ENCODE measurements at regions not wholly inside any gene's neighbourhood (a gene's known extent, or its start where the extent isn't known, plus 50 kb on each side); places are given as distances from the start of the nearest gene placed in this dataset.

- H3K27me3 Mint-ChIP-seq, result peaks cover 36% of the 10 kb centered on the region
Observed at GRCh38 chr15:69691307-69692015, 238.8 kb downstream of the RPLP1 start.

GRCh38 chr15:69692342-69692741 lies 239.7 kb downstream of the RPLP1 start:
- Mint-ChIP-seq H3K4me1 (ENCODE audit: unreplicated experiment) (peaks cover 5% of the 10 kb centered on the region), H3K27me3 (peaks cover 30% of the 10 kb centered on the region), H3K36me3 (peaks cover 4% of the 10 kb centered on the region), H3K4me3 (no peak overlapping the region), H3K27ac (no peak overlapping the region), H3K9me3 (peaks cover 17% of the 10 kb centered on the region)
- TF ChIP-seq, protein P1, sequence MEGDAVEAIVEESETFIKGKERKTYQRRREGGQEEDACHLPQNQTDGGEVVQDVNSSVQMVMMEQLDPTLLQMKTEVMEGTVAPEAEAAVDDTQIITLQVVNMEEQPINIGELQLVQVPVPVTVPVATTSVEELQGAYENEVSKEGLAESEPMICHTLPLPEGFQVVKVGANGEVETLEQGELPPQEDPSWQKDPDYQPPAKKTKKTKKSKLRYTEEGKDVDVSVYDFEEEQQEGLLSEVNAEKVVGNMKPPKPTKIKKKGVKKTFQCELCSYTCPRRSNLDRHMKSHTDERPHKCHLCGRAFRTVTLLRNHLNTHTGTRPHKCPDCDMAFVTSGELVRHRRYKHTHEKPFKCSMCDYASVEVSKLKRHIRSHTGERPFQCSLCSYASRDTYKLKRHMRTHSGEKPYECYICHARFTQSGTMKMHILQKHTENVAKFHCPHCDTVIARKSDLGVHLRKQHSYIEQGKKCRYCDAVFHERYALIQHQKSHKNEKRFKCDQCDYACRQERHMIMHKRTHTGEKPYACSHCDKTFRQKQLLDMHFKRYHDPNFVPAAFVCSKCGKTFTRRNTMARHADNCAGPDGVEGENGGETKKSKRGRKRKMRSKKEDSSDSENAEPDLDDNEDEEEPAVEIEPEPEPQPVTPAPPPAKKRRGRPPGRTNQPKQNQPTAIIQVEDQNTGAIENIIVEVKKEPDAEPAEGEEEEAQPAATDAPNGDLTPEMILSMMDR (conservative IDR thresholded peaks at IDR 0.05), result no peak
- no peak for DNase-seq (ENCODE audit: extremely low spot score, unreplicated experiment)

More at GRCh38 chr15:69691307-69692015, 238.8 kb downstream of the RPLP1 start:
- Mint-ChIP-seq H3K27ac (no peak overlapping the region), H3K4me3 (no peak overlapping the region), H3K9me3 (peaks cover 17% of the 10 kb centered on the region), H3K4me1 (ENCODE audit: unreplicated experiment) (no peaks in the 10 kb centered on the region), H3K36me3 (peaks cover 4% of the 10 kb centered on the region)
- TF ChIP-seq, protein P1 (conservative IDR thresholded peaks at IDR 0.05), result no peak
- no peak for DNase-seq (ENCODE audit: extremely low spot score, unreplicated experiment)

DNA sequence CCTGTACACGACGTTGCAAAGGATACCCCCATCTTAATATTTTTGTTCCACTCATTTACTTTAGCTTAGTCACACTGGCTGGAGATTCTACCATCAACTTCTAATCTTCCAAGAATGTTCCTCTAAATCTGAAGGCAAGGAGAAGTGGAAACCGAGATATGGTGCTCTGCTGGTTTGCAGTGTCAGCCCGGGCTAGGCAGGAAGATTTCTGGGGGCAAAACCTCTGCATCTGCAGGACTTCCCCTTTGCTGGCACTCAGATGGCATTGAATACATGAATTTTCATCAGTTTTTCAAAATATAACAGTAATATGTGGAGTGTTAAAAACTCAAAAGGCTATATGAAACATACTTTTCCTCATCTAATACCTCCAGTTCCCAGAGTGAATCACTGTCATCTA lies 240.4 kb downstream of the RPLP1 start:
- Mint-ChIP-seq H3K27me3 (peaks cover 30% of the 10 kb centered on the region), H3K4me1 (ENCODE audit: unreplicated experiment) (peaks cover 5% of the 10 kb centered on the region), H3K4me3 (no peak overlapping the region), H3K36me3 (peaks cover 4% of the 10 kb centered on the region), H3K9me3 (peaks cover 16% of the 10 kb centered on the region), H3K27ac (no peak overlapping the region)
- TF ChIP-seq, protein P1 (conservative IDR thresholded peaks at IDR 0.05), result no peak
- no peak for DNase-seq (ENCODE audit: extremely low spot score, unreplicated experiment)

DNA sequence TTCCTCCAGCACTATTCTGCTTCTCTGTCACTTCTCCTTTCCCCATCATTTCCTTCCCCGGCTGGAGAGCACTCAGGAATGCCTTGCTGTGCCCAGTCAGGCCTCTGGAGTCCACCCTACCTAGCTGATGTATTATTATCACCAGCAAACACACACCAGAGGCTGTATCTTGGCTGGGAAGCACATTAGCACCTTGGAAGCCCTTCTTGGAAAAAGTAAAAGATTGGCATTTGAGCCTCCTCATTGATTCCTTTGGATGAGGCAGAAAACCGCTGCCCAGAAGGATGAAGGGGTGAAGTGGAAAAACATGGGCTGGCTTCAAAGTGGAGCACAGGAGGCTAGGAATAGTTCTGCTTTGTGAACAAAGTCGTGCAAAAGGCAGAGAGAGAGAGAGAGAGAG lies 244.3 kb downstream of the RPLP1 start:
- peaks cover 25% of the 10 kb centered on the region for H3K27me3 Mint-ChIP-seq

GRCh38 chr15:69697916-69698315 lies 245.3 kb downstream of the RPLP1 start:
- Mint-ChIP-seq H3K36me3 (no peaks in the 10 kb centered on the region), H3K27ac (no peak overlapping the region), H3K27me3 (peaks cover 21% of the 10 kb centered on the region), H3K4me1 (ENCODE audit: unreplicated experiment) (peaks cover 5% of the 10 kb centered on the region), H3K4me3 (no peak overlapping the region), H3K9me3 (peaks cover 14% of the 10 kb centered on the region)
- DNase-seq (ENCODE audit: extremely low spot score, unreplicated experiment), result no peak
- TF ChIP-seq, protein P1 (conservative IDR thresholded peaks at IDR 0.05), result no peak

More for the DNA sequence above, 244.3 kb downstream of the RPLP1 start:
- Mint-ChIP-seq H3K4me1 (ENCODE audit: unreplicated experiment) (peaks cover 5% of the 10 kb centered on the region), H3K36me3 (no peaks in the 10 kb centered on the region), H3K27ac (no peak overlapping the region), H3K9me3 (peaks cover 10% of the 10 kb centered on the region), H3K4me3 (no peak overlapping the region)
- DNase-seq (ENCODE audit: extremely low spot score, unreplicated experiment), result no peak
- TF ChIP-seq, protein P1 (conservative IDR thresholded peaks at IDR 0.05), result no peak

Measured in type B pancreatic cell (in vitro differentiated cells).